DMS114 treated with DMSO at 0.1 percent for 48 hours (cell line): ENCODE measurements at regions not wholly inside any gene's neighbourhood (a gene's known extent, or its start where the extent isn't known, plus 50 kb on each side); places are given as distances from the start of the nearest gene placed in this dataset.

ENCODE experiments used
- DNase-seq: peaks from one replicate; lab custom pipeline; 2025; ENCODE audit not compliant: unreplicated experiment; lab: John Stamatoyannopoulos, UW

DNA sequence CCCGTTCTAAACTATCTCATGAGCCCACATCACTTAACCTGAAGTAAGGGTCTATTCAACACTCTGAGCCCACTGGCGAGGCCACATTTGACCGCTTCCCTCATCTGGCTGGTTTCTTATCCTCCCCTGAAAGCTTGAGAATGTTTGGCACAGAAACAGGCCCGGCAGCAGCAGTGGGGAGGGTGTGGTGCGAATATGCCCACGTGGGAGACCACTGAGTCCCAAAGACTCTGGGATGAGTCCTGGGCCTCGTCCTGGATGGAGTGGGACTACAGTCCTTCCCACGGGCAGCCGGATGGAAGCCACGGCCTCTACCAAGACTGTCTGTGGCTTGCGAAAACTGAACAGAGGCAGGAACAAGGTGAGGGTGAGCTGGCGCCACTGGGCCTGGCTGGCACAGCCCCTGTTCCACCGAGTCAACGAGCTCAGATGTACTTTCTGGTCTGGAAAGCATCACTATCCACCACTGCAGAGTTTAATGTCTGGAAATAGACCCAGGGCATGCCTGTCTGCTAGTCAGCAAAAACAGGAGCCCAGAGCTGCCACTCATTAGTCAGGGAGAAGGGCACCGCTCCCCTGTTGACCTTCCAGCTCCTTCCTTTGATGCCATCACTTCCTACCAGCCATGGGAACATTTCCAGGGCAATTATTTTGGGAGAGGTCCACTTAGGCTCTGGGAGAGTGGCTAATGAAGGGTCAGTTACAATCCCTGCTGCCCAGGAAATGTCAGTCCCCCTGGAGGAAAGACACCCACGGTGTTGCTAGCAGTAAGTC is 386.6 kb downstream of the MATN1 start:
- no peak for DNase-seq

DNA sequence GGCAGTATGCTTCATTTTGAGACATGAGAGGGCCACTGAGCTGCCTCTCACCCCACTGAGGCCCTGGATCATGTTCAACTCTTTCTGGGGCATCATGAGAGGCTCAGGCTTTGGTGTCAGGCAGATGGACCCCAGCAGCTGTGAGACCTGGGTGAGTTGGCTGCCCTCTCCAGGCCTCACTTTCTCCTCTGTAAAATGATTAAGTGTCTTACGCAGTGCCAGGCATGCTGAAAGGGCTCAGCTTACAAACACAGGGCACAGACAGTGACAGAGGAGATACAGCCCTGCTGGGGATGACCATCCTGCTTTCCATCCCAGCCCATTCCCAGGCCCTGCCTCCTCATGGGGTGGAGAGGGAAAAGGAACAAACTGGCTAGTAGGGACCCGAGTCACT is 387.4 kb downstream of the MATN1 start:
- DNase-seq: no peak

GRCh38 chr1:30335389-30335996 is 387.9 kb downstream of the MATN1 start:
- DNase-seq: no peak

- no peak for DNase-seq
Measured at GRCh38 chr1:30334767-30335166, 388.6 kb downstream of the MATN1 start.

DNA sequence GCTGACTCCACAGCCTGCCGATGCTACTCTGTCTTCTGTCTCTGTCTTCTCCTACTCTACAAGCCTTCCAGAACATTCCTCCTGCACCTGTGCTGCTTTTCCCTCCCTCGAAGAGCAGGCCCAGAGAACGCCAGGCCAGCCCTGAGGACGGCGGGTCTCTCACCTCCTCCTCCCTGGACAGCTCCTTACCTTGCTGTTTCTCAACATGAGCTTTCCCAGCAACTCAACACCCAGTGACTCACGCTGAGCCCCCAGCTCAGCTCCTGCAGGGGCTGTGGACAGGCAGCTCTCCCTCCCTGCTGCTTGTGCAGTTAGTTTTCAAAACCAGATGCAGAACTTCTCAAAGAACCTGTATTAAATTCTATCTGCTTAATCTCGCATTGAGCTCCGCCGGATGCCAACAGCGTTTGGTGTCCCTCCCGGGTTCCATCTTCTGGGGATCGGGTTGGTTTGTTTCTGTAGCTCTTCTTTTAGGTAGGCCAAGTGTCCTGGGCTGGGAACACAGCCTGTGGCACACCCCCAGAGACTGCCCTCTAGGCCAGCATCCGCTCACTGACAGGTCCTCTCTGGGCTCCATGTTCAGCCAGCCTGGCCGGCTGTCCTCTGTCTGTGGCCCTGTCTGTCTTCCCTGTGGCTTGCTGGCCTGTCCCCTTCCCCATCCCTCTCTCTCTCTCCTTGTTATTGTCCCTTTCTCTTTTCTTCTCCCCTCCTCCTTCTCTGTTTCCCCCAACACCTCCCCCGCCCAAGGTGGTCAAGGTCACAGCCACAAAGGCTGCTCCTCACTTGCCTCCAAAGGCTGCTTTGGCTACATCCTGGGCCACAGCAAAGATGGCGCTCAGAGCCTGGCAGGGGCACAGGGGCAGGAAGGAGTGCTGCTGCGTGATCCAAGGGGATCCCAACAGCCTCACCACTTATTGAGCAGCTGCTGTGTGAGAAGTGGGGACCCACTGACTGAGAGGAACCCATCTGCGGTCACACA is 391.0 kb downstream of the MATN1 start:
- DNase-seq: no peak

GRCh38 chr1:30331415-30332065 is 391.8 kb downstream of the MATN1 start:
- no peak for DNase-seq

DNA sequence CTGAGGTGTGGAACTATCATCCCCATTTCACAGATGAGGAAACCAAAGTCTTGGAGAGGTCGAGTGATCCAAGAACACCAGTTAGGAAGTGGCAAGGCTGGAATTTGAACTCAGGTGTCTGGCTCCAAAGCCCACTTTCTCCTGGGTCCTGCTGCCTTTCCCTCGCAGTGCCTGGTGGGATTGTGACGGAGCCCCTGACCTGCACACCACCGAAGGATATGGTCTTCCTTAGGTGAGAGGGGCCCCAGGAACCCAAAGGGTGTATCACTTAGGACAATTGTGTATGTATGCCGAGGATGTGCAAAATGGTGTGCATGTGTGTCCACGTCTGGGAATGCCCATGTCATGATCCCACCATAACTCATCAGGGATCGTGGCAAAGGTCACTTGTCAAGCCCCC is 392.7 kb downstream of the MATN1 start:
- DNase-seq: no peak

GRCh38 chr1:30329802-30330557 is 393.4 kb downstream of the MATN1 start:
- DNase-seq: no peak

DNA sequence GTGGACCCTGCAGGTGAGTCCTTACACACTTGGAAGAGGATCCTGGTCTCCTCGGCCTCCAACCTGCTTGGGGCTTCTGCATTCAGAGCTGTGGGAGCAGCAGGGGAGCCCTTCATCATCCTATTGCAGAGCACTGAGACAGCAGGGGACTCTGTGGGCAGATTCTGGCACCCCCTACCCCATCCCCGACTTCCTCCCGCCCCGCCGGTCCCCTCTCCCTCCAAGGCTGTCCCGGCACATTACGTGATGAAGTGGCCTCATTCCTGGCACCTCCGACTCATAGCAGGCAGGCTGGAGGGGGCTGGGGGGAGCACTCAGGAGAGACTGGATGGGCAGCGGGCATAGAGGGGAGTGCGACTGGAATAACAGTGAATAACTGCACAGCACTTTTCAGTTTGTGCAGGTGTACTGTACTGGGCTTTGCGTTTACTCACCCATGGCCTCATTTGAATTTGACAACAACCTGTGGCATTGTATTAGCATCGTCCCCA is 394.1 kb downstream of the MATN1 start:
- no peak for DNase-seq

DNA sequence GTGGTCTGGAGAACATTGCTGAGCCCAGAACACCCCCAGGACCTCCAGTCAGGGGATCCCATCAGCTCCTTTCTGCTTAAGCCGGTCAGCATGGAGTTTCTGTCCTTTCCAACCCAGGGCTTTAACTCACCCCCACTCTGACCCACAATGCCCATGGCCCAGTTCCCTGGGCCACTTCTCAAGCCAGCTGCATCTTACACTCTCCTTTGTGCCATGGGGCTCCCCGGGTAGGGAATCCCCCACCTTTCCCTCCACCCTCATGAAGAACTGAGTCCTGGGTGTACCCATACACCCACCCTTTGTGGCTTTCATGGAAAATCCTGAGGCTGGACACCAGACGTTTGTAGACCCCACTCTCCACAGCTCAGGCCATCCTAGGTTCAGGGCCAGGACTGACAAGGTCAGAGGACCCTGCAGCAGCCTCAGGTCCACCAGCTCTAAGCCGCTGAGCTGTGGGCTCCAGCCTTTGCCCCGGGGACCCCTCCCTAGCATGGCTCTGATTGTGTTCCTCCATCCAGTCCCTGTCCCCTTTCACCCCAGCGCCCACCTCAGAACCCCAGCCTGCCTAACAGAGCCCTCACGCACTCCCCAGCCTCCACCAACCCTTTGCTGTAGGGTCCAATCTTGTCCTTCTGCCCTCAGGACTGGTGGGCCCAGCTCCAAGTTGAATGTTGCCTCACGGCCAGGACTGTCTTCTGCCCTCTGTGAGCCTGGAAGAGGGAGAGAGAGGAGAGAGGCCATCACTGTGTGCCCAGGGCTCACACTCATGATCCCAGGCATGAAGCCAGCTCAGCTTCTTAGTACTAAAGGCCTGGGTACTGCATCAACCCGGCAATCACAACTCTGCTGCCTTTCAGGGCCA is 394.8 kb downstream of the MATN1 start:
- DNase-seq: no peak

- no peak for DNase-seq
Measured at GRCh38 chr1:30328100-30328370, 395.4 kb downstream of the MATN1 start.

DNA sequence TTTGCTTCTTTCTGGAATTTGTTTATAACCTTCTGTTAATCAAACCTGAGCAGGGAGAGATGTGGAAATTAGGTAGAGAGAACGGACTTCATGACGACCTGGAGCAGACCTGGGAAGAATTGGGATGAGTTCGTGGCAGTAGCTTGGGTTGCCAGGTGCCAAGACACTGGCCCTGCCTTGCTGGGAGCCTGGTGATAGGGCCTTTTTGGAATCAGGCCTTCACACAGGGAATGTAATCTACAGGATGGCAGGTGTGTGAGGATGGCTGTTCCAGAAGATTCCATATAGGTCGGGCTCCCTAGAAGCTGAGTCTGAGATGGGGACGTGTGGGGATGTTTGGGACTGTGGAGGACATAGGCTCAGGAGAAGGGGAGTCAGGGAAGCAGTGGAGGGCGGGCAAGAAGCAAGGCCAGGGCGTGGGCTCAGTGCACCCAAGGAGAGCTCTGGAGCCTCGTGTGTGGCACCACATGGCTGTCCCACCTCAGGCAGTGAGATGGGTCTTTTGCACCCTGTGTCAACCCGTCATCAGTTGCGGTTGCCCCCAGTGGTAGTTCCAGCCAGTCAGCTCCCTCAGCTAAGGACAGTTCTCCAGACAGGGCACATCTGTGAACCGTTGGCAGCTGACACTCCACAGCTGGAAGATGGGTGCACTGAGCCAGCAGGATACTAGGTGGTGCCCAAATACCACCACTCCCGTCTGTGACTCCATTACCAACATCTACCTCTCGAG is 395.9 kb downstream of the MATN1 start:
- DNase-seq: no peak

DNA sequence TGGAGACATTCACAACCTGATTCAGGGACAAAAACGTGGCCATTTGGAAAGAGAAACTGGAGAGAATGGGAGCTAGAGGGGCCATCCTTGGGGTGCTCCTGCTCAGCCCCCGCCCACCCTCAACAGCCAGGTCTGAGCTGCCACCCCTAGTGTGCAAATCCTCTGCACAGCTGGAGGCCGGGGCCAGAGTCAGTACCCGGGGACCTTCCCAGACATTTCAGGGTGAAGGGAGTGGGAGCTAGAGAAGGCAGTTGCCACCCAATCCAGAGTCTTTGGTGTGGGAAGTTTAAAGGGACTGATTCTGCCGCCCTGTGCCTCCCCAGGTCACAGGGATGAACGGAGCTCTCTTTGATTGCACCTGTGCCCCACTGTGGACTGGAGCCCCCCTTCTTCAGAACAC is 397.4 kb downstream of the MATN1 start:
- no peak for DNase-seq

- DNase-seq: no peak
Measured at GRCh38 chr1:30325085-30325935, 398.1 kb downstream of the MATN1 start.

DNA sequence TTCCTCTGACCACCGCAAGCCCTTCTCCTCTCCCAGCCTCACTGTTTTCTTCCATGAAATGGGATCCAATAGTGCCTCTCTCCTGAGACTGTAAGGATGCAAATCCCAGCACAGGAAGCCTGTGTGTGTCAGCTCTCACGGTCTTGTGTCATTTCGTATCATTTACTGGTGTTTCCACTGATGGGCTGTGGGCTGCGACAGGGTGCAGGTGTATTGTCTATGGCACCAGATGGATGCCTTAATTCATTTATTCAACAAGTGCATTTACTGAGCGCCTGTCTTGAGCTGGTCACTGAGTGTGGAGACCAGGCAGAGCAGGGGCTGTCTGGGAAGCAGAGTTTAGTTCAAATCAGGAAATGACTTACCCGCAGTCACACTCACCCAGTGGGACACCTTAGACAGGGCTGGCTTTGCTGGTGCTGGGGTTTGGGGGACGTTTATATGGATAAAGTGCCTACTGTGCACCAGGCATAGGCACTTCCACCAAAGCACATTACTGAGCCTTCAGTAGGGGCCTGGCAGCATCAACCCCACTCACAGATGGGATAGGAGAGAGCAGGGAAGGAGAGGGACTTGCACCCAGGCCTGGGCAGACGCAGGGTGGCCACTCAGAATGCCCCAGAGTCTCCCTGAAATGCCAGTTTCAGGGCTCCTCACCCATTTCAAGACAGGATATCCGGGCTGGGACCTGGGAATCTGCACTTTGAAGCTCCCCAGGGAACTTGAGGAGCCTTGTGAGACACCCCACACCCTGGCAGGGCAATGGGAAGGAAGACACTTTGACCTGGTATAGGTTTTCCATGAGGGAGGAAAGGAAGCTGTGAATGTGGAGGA is 398.9 kb downstream of the MATN1 start:
- DNase-seq: no peak

GRCh38 chr1:30323841-30324240 is 399.5 kb downstream of the MATN1 start:
- no peak for DNase-seq

- no peak for DNase-seq
Measured at GRCh38 chr1:30323352-30323751, 400.0 kb downstream of the MATN1 start.
